HG03558 (cell line): ENCODE measurements at regions not wholly inside any gene's neighbourhood (a gene's known extent, or its start where the extent isn't known, plus 50 kb on each side); places are given as distances from the start of the nearest gene placed in this dataset.

Experiments used
- ATAC-seq: cut with Tn5 transposase; IDR thresholded peaks from one replicate; pipeline ENCODE4 v1.9.1; 2021; ENCODE audit warnings: moderate number of reproducible peaks; ENCODE audit not compliant: unreplicated experiment; ENCODE audit errors: extremely low read depth

DNA sequence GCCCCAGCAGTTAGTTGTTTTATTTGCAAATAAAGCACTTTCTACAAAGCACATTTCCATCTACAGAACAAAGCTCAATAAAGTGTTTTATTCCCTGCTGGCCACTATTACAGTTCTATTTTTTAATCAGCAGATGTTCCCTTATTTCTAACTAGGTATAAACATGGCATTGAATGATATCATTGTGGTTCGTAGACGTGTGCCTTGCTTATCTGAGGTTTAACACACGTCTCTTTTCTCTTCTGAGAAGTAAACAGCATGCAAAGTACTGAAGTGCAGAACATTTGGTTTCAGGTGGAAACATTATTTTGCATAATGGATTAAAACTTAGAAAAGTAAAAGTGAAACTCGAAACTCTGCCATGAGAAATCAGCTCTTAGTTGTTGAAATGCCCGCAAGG, 1989.3 kb upstream of the WWC1 start:
- no peak for ATAC-seq

DNA sequence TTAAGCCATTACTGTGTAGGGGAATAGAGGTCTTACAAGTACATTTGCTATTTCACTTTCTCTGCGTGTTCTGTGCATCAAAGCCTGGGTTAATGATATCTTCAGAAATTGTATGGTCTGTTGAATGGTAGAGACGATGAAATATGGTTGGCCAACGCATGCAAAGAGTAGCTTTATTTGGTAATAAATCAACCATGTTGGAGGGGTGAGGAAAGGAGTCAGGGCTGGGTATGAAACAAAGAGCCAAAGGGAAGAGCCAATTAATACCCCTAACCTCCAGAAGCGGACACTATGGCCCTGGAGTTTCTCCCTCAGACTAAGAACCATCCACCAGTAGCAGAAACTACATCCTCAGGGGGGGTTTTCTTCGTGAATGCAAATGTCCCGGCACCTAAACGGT, 1974.0 kb upstream of the WWC1 start:
- ATAC-seq = no peak

DNA sequence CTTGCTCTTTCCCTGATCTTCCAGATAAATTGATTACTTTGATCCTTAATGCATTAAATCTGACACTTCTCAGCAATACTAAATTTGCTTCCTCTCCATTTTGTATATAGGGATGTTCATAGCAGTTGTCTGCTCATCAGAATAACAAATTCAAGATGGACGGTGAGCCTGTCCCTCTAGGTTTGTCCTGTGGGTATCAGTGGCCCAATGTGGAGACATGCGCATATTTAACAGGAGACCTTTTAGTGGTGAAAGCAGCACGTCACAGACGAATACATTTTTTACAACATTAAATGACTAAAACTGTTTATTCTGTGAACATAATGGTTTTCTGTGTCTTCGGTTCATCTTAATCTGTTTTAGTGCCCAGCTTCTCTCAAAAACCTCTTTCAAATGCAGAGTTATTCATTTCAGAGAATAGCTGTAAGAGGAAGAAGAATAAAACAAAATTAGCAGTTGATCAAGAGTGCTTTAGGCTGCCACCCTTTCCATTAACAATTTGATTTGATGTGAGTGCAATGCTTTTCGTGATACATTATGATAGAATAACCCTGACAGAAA, 1970.4 kb upstream of the WWC1 start:
- ATAC-seq = no peak

DNA sequence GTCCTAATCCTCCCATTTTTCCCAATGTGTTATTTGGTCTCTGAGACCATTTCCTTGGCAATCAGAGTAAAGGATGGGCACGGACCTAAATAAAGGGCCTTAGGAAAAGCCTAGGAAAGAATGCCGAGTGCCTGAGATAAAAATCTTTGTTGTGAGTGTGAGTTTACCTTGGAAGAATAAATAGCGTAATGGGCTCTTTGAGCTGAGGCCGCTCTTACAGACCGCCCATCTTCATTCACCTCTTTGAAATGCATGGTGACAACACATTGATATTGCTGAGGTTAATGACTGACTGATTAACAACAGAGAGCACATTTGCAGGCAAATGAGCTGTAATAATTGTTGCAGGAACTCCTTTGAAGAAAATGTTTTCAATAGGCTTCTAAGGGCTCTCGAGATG, 1967.1 kb upstream of the WWC1 start:
- ATAC-seq = no peak

DNA sequence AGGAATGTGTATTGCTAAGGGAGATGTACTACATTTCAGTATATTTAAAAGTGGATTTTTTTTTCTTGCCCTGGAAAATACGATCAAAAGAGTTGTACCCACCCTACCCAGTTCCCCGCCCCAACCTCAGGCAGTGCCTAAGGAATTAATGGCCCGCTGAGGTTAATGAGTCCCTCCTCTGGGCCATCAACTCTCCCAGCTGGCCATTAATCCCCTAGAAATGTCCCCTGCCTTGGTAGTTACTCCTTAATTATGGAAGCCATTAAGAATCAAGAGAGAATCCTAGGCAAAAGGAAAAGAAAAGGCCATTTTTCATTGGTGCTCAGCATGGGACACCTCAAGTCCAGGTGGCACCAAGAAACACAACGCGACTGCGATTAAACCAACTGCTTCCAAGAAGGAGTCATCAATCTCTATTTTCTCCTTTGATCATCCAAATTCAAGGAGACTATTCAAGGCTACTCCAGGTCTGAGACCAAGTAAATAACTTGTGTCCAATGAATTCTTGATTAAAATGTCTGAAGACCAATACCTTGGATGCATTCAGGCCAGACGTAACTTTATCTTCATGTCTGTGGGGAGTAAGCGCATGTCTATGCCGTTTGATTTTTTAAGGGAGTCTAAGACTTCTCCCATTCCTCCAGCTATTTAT, 1962.2 kb upstream of the WWC1 start:
- ATAC-seq = no peak

DNA sequence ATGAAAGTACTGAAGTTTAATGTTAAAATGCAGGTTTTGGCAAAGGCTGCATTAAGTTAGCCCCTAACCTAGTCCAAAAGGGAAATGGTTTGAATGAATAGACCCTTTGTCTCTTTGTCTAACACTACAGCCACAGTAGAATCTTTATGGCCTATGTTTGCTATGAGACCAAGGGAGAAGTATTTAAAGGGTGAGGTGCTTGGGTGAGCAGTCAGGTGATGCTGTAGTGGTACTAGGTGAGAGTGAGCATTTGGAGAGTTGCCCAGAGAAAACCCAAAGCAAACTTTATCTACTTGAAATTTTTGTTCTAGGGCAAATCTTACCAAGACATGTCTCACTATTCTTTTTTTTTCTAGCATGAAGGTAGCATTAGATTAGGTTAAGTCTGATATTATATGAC, 1961.4 kb upstream of the WWC1 start:
- ATAC-seq = no peak

DNA sequence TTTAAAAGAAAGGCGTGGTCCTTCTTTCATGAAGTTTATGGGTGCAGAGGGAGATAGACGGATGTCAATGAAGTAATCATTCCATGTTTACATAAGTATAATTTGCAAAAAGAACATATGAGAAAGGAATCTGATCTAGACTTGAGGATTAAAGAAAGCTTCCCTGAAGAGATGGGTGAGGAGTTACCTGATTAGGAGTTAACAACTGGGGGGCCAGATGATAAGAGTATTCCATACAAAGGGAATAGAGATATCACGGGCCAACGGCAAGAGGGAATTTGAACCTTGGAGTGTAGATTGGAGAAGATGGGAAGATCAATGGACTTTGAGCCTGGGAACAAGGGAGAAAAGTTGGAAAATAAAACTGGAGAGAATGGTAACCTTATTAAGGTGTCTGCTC, 1959.9 kb upstream of the WWC1 start:
- no peak for ATAC-seq

DNA sequence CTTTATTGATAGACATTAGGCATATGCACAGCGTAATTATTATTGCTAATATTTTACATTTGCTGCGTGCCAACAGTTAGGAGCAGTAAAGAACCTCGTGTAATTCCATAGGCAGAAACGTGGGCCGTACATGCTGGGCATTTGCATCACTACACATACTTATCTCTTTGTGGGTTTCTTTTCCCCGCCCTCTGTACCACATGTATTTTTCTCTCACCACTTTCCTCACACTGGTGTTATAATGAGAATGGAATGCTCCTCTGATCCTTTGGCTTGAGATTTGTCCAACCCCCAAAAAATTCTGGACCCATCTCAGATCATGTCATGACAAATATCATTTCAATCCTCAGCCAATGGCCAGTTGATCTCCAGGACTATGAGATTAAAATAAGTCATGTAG, 1952.6 kb upstream of the WWC1 start:
- ATAC-seq = no peak

DNA sequence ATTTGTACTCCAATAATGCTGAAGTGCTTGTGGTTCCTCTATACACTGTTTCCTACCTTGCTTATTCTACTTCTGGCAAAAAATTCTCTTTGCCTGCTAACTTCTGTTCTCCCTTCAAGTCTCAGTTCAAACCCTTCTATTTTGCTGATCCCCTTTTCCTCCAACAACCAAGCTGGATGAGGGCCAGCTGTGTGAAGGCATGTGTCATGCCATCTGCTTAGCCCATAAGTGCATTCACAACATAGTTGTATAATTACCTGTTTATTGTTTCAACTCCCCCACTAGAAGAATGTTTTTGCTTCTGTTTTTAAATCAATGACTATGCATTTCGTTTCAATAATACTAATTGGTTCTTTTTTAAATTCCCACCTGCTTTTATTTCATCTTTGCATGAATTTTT, 1951.4 kb upstream of the WWC1 start:
- ATAC-seq = no peak

DNA sequence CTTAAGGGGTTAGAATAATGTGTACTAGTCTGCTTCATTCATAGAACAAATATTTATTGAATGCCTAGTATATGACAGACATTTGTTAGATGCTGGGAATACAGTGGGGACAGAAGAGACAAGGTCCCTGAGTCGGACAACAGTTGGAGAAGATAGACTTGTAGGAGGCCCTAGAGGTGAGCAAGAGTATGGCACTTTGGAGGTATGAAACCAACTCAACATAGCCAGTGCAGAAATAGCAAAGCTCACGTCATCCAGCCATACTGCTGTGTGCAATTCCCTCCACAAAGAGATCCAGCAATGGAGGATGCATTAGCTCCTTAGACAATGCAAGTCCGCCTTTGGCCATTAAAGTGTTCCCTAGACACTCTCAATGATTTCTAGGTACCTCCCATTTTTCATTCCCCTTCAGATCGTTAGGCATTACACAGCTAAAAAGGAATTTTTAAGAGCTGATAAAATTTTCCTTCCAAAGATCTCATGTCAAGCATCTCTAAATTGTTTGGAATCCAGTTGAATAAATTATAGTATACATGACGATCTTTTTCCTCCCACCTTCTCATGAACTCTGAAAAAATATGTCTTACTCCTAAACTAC, 1949.6 kb upstream of the WWC1 start:
- ATAC-seq = no peak

DNA sequence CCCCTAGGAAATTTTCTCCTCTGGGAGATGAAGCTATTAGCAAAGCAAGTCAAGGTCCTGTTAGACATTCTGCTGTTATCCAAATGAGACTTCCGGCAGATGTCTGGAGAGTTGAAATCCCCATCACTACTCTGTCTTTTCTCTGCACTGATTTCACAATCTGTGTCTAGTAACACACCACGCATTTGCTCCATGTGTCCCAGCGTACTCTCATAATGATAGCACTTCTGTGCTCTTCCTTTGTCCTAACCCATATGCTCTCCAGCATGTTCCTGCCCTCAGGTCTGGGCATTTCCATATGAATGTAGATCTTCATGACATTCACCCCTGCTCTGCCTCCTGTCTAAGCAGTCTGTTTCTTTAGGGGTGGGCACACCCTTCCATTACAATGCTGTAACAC, 1949.0 kb upstream of the WWC1 start:
- no peak for ATAC-seq

DNA sequence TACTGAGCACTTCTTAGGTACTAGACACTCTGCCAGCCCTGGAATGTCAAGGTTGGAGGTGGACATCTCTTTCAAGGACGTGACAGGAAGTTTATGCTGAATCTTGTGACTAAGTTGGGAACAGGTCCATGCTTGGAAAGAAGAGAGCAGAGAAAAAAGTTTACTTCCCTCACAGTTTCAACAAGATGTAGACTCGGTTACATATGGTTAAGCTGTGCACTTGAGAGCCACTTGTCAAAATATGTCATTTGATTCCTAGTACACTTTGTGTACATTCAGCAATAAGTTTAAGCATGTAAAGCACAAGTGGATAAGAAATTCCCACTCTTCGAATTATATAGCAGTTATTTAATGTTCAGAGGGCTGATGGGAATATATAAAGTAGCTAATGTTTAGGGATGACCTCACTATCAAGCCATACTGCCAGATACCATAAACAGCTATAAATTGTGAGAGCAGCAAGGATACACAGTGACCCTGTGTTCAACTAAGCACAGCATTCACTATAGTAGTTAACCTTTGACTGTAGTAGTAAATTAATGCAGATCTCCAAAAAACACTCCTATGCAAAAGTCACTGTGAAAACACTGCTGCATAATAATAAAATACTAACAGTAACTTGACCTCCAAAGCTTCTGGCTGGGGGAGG, 1944.6 kb upstream of the WWC1 start:
- ATAC-seq = no peak

DNA sequence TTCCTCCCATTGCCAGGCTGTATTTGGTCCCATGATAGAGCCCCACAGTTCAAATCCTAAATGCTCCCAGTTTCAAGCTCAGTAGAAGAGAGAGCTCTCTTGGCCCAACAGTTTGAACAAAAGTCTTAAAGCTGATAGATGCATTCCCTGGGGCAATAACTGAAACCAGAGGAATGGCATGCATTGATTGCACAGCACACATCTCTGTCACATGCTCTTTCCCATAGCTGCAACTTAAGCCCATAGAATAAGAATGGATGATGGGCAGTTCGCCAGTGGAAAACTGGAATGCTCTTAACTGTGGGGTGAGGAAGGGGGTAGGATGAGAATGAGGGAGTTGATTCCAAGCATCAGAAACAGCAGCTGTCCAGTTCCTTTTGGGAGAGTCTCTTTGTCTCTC, 1942.4 kb upstream of the WWC1 start:
- ATAC-seq = no peak

DNA sequence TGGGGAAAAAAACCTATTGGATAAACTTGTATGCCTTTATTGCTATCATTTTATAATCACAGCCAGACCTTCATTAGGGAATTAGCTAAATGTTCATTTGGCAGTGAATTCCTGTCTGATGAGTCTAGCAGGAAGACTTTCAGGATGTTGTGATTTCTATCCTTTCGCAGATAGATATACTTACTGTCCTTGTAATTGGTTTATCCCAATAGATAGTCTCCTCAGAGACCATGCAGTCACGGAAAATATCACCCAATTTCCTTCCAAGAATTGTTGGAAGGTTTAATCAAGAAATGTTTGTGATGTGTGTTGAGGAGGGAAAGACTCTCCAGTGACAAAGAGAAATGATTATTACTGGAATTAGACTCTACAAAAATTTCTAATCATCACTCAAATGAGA, 1937.9 kb upstream of the WWC1 start:
- no peak for ATAC-seq

DNA sequence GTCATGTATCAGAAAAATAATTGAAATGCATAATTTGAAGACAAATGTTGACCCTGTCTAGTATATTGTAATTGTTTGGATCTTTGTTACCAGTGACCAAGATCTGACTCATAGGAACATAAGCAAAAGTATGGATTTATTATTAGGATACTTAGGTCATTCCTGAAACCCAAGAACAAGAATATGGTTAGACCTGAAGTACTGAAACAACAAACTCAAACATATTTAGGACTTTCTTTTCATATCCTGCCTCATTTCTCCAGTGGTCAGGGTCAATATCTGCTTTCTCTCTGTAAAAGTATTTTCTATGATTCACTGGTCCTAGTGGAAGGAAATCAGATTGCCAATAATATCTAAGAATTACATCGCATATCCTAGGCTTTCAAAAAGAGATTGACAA, 1937.1 kb upstream of the WWC1 start:
- no peak for ATAC-seq

DNA sequence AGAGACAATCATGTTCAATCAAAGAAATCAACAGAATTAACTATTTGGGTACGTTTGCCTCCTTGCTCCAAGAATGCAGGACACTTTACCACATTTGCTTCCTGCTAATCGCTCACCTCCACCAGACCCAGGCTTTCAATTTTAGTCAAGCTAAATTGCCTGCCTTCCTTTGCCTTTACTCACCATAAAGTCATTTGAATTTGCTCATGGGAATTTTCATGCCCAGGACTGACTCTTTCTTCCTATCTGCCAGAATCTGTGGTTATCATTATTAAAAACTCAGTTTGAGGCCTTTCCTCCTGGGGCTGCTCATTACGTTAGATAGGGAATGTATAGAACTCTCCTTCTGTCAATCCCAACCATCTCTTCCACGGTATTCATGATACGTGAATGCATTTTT, 1935.3 kb upstream of the WWC1 start:
- ATAC-seq = no peak

DNA sequence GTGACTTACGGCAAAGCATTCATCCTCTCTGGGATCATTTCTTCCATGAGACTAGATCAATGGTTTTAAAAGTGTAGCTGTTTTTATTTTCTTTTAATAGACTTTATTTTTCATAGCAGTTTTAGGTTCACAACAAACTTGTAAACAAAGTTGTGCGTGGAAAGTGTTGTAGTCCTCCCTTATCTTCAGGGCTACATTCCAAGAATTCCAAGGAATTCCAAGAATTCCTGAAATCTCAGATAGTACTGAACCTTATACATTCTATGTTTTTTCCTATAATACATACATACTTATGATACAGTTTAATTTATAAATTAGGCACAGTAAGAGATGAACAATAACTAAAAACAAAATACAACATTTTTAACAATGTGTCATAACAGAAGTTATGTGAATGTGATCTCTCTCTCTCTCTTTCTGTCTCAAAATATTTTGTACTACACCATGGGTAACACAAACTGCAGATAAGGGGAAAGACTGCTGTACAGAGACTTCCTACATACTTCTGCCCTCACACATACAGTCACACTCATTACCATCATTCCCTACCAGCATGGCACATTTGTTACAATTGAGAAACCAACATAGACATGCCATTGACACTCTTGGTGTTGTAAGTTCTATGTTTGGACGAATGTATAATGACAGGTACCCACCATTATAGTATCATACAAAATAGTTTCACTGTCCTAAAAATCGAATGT, 1933.2 kb upstream of the WWC1 start:
- no peak for ATAC-seq

DNA sequence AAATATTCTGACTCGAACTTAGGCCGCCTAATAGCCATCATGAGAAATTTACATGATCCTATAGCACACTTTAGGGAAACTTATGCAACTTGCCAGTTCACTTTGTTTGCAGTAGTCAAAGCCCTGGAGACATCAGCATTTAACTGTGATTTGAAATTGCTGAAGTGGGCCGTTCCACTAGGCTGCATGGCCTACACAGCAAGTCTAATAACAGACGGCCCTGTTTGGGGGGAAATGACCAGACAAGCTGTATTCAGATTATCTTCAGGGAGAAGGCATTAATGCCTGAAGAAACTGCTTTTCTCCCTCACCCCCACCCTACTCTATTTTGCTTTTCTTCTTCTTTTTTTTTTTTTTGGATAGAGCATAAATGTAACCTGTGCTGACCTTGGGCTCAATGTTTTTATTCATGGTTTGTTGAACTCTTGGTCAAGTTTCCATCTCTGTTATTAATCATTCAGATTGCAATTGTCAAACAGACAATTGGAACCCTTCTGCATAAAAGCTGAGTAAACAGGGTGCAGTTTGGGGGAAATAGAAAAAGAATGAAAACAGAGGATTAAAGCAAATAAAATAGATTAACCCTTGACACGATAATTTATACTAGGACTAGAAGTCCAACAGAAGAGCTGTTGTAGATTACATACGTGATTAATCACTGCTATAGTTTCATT, 1928.2 kb upstream of the WWC1 start:
- ATAC-seq = no peak

DNA sequence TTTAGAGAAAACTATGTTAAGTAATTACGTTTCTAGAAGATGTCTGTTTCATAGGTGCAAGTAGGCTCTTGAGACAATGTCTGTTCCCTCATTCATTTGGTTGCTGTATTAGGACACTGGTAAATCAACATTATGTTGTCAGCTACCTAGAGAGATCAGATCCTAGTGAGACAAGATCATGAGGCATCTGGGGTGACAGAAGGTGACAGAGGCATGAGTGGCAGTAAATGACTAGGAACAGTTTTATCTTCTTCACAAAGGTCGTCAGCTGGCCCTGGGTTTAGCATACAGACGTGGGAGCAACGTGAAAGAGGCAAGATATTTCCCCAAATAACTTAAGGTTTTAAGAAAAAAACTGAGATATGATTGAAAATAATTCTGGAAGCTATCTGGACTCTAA, 1926.3 kb upstream of the WWC1 start:
- ATAC-seq = no peak

DNA sequence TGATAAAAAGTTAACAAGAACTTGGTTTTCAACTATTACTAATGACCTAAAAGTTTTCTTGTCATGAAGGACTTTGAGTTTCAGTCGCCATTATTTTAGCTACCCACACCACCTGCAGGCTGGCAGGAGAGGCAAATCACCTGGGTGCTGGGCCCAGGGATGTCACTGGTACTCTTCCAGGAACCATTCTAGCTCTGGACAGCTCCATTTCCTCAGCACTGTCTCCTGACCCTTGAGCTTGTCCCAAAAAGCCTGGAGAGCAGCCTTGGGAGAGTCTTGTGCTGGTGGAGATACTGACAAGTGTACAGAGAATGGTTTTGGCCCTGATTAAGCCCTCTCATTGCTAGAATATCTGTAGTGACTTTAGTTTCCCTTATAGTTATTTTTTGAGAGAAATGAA, 1924.1 kb upstream of the WWC1 start:
- ATAC-seq = no peak

DNA sequence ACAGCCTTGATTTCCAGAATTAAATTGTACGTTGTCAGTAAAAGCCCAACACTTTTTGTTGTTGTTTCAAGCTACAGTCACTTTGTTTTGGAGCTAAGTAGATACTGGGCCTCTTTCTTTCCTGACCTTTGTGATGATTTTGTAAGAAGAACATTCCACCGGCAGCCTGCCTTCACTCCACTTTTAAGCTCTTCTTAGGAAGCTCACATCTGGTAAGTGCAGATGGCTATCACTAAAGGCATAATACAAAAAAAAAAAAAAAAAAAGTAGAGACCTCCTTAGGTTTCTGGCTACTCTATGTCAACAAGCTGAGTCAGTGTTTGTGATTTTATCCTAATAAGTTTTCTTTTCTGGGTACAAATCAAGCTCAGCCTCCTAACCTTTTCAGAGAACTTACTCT, 1922.1 kb upstream of the WWC1 start:
- ATAC-seq = no peak
